Islet of Langerhans (tissue), 1 donor: ENCODE measurements at regions not wholly inside any gene's neighbourhood (a gene's known extent, or its start where the extent isn't known, plus 50 kb on each side); places are given as distances from the start of the nearest gene placed in this dataset.

Experiments
- FAIRE-seq: peaks from one replicate; lab custom pipeline; 2011; peaks lifted over from hg19 to GRCh38; lab: Jason Lieb, UNC

DNA sequence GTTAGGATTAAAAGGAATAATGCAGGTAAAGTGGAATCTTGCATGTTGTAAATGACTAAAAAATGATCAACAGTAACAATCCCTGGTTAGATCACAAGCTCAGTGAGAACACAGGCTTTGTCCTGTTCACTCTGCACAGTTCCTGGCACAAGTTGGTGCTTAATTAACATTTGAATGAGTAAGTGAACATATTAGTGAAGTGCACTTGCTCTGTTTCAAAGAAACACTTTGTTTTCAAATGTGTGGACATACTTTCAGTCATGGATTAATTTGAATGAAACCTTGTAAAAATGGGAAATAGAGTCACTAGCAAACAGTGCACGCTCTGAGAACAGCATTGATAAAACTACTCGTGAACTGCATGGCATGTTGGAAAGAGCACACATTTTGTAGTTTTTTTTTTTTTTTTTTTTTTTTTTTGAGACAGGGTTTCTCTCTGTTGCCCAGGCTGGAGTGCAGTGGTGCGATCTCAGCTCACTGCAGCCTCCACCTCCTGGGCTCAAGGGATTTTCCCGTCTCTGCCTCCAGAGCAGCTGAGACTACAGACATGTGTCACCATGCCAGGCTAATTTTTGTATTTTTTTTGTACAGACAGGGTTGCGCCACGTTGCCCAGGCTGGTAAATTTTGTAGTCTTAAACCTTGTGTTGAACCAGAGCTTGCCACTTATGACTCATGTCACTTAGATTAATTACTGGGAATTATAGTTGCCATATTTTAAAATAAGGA, 159.9 kb downstream of the LURAP1L start:
- no peak for FAIRE-seq

DNA sequence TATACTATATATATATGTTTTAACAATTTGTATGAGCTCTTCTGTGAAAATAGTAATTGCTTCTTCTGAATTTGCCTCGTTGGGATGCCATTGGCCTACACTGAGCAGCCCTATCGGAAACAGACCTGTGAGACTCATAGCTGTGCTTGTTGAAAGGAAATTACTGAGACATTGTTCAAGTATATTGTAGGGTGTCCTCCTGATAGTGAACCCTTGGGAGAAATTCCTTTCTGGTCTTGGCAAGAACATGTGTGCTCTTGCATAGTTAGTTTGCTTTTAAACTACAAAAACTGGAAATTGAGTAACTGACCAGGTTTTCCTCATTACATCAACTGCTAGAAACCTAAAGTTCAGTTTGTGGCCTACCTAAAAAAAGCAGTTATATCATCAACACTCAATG, 160.9 kb downstream of the LURAP1L start:
- FAIRE-seq = no peak

DNA sequence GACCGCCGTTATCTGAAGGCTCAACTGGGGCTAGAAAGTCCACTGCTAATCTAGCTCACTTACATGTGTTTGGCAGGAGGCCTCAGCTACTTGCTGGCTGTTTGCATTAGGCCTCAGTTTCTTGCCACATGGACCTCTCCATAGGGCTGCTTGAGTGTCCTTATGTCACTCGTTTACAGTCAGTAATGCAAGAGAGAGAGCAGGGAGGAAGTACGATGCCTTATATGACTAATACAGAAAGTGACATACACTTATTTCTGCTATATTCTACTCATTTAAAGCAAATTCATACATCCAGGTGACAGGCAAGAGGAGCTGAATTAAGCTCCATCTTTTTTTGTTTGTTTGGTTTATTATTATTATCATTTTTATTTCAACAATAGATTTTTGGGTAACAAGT, 179.6 kb downstream of the LURAP1L start:
- FAIRE-seq = no peak

DNA sequence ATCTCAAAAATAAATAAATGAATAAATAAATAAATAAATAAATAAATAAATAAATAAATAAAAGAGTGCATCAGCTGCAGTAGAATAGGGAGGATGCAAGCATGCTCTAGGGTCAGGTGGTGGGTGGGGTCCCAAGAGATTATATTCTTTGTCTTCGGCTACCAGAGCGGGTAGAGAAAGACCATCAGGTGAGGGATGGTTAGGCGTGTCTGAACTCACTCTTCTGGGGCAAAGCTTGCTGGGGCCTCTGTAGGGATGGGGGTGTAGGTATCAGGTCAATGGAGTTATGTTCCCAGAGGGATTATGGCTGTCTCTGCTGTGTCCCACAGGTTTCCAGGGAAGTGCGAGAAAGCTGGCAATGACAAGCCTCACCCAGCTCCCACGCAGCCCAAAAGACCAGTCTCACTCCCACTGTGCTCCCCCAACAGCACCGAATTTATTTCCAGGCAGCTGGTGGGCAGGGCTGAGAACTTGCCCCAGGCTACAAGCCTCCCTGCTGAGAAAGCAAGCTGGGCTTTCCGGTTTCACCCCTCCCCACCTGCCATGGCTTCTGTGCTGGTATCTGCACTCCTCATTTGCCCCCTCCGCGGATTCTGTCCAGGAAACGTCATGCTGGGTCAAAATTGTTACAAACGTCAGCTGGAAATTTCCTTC, 180.8 kb downstream of the LURAP1L start:
- no peak for FAIRE-seq

DNA sequence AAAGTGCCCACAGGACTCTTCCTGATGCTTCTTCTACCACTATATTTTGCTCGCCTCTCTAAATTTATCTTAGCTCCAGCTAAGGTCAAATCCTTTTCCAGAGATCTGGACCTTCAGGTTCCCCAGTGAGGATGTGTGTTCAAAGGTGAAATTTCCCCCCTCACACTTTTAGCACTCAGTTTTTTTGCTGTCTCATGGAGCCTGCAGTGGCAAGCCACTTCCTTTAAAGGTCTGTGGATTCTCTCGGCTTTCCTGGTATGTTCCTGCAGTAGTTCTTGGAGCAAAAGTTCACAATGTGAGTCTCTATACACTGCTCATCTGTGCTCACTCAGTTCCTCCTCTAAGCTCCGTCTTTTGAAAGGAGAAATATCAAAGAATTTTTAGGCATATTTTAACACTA, 181.4 kb downstream of the LURAP1L start:
- FAIRE-seq = no peak

DNA sequence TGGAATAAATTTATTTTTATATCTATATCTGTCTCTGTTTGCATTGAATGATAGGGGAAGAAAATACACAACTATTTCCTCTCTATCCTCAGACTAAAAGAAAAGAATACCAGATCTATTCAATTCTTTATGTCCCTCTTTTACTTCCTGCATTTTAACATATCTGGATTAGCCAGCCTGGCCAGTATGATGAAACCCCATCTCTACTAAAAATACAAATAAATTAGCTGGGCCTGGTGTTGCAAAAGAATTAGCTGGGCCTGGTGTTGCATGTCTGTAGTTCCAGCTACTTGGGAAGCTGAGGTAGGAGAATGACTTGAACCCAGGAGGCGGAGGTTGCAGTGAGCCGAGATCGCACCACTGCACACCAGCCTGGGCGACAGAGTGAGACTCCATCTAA, 182.0 kb downstream of the LURAP1L start:
- no peak for FAIRE-seq

DNA sequence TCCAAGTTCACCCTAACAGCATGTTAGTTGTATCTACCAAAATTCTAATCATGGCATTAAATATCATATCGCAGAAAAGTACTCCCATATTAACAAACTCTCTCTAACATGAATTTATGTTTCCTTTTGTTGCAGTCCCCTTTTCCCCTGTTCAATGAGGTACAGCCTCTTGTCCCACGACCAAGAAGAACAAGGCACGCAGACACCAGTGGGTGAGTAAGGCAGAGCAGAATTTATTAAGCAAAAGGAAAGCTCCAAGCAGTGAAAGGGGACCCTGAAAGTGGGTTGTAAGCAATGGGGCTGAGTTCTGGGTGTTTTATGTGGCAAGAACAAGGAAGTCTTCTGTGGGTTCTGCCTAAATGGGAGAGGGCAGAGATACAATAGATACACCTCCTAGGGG, 183.5 kb downstream of the LURAP1L start:
- no peak for FAIRE-seq

DNA sequence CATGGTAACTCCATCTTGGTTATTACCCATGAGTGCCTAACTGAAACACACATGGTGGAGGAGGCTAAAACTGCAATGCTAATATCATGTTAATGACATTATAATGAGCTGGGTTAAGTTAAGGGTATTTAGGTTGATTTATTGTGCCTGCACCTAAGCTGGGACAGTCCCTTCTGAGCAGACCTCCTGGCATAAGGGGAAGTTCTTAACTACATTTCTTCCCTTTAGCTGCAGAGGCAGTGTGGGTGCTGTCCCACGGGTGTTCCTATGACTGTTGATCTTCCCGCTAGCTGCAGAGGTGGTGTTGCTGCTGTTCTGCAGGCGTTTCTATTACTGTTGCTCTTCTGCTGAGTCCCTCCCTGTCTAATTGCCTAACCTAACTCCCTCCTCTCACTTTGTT, 183.9 kb downstream of the LURAP1L start:
- no peak for FAIRE-seq

DNA sequence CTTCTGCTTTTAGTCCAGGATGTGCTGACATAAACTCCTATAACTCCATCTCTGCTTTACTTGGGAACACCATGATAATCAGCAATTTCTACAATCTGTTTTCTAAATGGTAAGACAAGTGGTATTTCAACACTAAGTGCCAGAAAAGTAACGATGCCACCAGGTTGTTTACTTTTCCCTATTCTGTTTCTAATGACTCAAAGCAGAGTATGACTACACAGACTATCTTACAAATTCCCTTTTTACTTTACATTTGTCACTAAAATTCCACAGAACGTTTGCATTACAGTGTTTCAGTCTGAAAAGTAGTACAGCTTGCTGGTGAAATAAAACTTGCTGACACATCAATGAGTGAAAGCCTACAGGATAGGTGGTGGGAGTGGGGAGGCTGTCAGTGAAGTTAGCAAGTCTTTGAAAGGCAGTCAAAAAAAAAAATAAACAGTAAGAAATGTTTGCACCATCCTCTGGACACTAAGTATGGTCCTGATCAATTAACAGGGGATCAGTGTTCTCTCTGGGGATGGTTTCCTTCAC, 186.5 kb downstream of the LURAP1L start:
- no peak for FAIRE-seq

DNA sequence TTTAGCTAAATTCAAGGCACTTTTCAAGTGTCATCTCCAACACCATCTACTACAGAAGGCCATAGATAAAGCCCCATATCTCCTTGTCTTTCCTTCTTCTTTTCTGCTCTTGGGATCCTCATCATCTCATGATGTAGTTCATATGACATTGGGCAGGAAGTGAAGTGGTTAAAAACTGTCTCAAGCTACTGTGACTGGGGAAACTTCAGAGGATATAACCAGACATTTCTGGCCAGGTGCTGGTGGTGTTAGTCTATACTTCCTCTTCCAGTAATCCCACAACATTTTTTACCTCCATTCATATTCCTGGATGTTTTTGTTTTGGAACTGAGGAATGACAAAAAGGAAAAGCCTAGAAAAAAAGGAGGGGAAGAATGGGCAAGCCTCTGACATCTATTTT, 188.7 kb downstream of the LURAP1L start:
- FAIRE-seq = no peak

DNA sequence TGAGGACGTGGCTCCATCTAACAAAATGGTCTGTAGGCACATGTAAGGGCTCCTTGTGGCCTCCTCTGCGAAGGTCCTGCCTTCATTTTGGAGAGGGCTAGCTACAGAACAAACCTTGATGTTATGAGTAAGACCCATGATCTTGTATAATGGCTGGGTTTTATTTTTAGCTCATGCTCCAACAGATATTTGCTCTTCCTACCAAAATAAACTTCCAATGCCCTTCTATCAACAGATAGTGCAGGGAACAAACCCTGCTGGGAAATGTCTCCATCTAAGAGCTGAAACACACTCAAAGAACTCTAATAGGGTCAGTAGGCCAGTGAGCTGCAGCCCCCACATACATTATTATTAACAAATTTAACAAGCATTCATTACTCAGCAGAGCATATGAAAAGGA, 189.5 kb downstream of the LURAP1L start:
- FAIRE-seq = no peak

DNA sequence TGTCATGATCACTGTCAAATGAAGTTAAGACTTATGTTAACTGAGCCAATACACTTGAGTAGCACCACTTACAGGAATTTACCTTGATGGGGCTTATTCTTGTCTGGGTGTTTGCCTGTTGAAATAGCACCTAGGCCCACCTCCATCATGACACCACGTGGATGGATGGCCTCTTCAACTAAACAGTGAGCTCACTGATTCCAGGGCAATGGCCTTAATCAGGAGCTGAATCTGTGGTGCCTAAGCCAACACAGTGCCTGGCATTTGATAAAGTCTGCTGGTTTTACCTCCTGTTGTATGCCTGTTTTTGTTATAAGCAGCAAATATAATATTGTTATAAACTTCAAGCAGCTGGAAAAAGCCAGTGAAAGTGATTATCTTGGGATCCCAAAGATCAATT, 190.5 kb downstream of the LURAP1L start:
- no peak for FAIRE-seq

DNA sequence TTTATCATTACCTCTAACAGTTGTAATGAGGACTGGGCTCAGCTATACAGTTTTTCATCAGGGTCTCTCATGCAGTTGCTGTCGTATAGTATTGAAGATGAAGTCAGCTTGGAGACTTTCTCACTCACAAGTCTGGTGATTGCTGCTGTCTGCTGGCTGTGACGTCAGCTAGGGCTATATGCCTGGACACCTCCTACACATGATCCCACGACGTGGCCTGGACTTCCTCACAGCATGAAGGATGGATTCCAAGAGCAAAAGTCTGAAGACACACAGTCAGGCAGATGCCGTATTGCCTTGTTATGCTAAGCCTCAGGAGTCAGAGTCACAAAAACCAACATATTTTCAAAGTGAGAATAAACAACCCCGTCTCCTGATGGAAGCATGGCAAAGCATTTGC, 193.3 kb downstream of the LURAP1L start:
- no peak for FAIRE-seq

DNA sequence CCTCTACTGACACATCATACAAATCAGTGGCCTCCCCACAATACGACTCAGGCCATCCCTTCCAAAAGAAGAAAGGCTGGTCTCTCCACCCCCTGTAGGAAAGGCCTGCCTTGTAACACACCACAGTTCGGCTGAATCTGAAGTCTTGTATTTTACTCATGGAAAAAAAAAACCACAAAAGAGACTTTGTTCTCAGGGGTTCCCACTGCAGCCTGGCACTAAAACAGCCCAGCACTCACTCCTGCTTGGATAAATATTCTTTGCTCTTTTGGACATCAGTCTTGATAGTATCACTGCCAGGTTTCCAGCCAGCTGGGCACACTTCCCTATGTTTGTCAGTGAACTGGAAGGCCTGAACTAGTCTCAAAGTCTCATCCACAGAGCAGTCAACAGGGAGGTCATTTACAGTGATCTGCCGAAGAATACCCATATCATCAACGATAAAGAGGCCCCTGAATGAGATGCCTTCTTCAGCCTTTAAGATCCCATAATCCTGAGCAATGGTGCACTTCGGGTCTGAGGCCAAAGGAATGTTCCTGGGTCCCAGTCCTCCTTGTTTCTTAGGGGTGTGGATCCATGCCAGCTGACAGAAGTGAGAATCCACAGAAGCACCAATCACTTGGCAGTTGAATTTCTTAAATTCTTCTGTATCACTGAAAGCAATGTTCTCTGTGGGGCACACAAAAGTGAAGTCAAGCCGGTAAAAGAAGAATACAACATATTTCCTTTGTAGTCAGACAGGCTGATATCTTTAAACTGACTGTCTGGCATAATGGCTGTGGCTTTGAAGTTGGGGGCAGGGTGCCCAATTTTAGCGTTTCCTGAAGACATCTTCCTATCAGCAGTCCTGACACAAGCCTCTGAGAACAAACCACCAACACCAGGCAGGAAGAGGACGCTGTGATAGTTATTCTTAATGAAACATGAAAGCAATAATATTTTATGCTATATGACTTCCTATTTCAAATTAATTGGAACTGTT, 198.1 kb downstream of the LURAP1L start:
- no peak for FAIRE-seq

DNA sequence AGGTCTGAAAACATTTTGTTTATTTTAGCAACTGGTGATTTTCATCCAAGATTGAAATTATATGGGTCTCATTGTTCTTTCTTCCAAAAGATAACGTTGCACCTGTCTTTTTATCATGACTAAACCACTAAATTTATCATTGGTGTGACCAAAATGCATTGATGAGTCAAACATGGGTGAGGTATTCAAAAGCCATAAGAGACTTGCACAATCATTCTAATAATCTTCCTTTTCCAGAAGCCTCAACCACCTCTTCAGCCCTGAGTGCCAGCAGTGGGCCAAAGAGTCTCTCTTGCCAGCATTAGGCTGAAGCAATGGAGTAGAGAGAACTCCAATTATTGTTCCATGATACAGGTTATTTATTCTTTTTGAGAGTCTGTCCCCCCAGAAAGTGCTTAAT, 198.9 kb downstream of the LURAP1L start:
- FAIRE-seq = no peak

DNA sequence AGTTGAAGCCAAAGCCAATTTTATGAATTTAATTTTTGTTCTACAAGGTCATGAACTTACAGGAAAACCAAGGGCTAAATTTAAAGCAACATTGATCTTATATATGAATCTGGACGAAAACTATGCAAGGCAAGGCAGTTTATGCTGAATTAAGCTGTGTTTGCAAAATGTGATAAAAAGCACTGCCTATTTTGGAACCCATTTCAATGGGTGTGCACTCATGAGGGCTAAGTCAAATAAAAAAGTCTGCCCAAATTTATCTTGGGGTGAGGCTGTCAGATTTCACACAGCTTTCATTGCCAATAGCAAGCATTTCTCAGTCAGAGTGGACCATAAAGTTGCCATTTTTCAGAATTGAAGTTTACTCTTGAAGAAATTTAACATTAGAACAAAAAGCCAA, 199.9 kb downstream of the LURAP1L start:
- no peak for FAIRE-seq

DNA sequence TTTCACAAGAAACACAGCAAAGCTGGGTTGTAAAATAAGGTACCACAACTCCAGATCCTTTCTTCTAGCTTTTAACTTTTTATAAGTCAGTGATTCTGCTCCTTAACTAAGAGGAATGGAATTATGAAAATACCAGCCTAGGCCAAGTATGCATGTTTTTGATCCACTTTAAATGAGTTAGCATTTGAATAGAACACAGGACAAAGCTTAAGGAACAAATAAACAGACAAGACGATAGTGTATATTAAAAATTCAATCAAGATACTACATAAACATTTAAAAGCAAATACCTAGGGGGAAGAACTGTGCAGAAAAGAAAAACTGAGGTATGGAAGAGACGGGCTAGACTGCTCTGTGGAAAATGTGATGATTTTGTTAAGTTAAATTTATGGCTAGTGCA, 200.7 kb downstream of the LURAP1L start:
- FAIRE-seq = no peak

DNA sequence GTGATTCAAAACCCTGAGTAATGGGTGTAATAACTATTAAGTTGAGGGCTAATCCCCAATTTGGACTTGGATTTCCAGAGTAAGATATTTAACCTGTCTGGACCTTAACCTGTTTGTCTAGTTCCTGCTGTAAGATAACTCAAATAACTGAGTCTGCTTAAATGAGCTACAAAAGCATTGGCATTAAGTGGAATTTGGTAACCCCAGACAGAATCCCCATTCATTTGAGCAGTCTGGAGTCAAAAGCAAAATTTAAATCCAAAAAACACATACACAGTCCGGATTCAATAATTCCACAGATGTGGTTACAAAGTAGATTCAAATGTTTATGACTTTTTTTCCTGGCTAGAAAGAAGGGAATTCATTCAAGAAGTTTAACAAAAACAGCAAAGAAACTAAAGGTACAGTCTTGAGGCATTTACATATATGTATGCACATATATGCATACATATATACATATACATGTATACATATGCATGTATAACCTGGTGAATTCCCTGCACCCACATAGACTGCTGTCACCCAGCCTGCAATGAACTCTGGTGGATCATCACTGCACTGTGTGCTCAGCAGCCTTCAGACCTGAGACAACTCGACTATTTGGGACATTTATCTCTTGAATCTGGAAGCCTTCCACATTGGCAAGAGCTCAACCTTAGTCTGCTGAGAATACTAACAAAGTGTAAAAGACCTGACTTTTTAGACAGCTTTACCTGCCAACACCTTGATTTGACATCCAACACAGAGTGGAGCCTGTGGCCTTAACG, 205.4 kb downstream of the LURAP1L start:
- FAIRE-seq = no peak

DNA sequence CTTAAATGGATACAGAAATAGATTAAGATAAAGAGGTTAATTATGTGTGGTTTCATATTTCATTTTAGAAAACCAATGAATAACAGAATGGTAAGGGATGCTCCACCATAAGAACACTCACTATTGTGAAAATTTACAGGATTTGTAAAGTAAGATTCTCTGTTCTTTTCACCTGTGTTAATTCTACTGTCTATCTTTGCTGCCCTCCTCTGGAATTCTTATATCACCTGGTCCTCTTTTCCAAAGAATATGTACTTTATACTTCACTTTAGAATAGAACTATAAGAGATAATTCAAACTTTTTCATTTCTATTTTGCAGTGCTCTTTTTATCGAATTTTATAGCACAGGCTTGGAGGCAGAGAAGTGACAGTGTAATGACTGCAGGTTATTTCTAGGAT, 213.4 kb downstream of the LURAP1L start:
- no peak for FAIRE-seq

DNA sequence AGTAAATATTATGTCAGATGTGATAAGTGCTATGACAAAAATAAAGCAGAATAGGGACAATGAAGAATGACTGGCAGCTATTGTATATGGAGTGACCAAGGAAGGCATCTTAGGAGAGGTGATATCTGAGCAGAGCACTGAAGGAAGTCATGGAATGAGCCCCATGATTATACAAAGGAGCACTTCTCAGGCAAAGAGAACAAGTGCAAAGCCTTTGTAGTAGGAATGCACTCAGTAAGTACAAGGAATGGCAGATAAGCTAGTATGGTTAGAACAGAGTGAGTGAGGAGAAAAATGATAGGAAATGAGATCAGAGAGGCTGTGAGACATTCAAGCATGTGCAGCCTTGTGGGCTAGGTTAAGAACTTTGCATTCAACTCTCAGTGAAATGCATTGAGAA, 214.8 kb downstream of the LURAP1L start:
- no peak for FAIRE-seq

DNA sequence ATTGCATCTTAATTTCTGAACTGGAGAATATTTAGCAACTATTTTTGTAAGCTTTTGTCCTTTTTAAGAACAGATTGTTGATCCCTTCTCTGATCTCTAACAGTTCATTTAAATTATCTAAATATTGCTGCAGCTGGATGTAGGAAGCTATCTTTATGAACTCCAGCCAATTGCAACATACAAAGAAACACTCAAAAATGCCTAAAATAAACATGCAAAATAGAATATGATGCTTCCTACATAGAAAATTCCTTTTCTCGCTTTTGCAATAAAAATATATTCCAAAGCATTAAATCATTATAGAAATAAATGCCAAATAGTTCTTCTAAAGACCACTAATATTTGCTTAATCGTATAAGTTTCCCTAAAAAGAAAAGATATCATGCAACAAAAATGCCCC, 218.6 kb downstream of the LURAP1L start:
- FAIRE-seq = no peak

DNA sequence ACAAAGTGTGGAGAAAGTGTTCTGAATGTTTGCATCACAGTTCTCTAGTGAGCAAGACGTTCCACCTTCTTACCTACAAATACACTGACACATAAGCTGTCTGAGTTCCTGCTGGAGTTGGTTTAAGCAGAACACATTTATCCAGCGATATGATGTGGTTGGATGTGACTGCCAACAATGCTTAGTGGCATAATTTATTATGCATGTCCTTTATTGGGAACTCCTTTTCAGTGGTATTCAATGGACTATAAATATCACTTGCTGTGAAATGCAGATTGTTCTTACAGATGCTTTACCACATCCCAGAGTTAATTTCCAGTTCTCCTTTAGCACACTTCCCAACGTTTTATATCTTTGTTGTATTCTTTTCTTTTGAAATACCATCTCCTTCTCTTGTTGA, 222.2 kb downstream of the LURAP1L start:
- no peak for FAIRE-seq
